ENCODE measurements at regions not wholly inside any gene's neighbourhood (a gene's known extent, or its start where the extent isn't known, plus 50 kb on each side); places are given as distances from the start of the nearest gene placed in this dataset.

GRCh38 chr11:8340296-8340695, 76.6 kb upstream of the LMO1 start:
- no peak for DNase-seq

- no peak for DNase-seq
Observed at GRCh38 chr11:8339592-8340022, 75.9 kb upstream of the LMO1 start.

- no peak for DNase-seq
Observed at GRCh38 chr11:8338138-8338537, 74.5 kb upstream of the LMO1 start.

- DNase-seq: no peak
Observed at GRCh38 chr11:8337130-8337795, 73.6 kb upstream of the LMO1 start.

- DNase-seq: no peak
Observed at GRCh38 chr11:8336356-8337129, 72.9 kb upstream of the LMO1 start.

- DNase-seq: no peak
Observed at GRCh38 chr11:8335683-8336082, 72.0 kb upstream of the LMO1 start.

- no peak for DNase-seq
Observed at GRCh38 chr11:8335186-8335585, 71.5 kb upstream of the LMO1 start.

- DNase-seq: no peak
Observed at GRCh38 chr11:8333811-8334401, 70.2 kb upstream of the LMO1 start.

GRCh38 chr11:8333376-8333775, 69.7 kb upstream of the LMO1 start:
- no peak for DNase-seq

- no peak for DNase-seq
Observed at GRCh38 chr11:8332891-8333290, 69.2 kb upstream of the LMO1 start.

- no peak for DNase-seq
Observed at GRCh38 chr11:8332196-8332595, 68.5 kb upstream of the LMO1 start.

- no peak for DNase-seq
Observed at GRCh38 chr11:8331767-8332166, 68.1 kb upstream of the LMO1 start.

- DNase-seq: no peak
Observed at GRCh38 chr11:8330896-8331295, 67.2 kb upstream of the LMO1 start.

- no peak for DNase-seq
Observed at GRCh38 chr11:8330404-8330803, 66.7 kb upstream of the LMO1 start.

- no peak for DNase-seq
Observed at GRCh38 chr11:8329847-8330361, 66.2 kb upstream of the LMO1 start.

- no peak for DNase-seq
Observed at GRCh38 chr11:8329336-8329735, 65.7 kb upstream of the LMO1 start.

GRCh38 chr11:8328848-8329330, 65.2 kb upstream of the LMO1 start:
- peak; percentile 19 to 71 (median 59) for DNase-seq

GRCh38 chr11:8328231-8328794, 64.6 kb upstream of the LMO1 start:
- no peak for DNase-seq

GRCh38 chr11:8327761-8328192, 64.1 kb upstream of the LMO1 start:
- DNase-seq: no peak

GRCh38 chr11:8326337-8326736, 62.7 kb upstream of the LMO1 start:
- DNase-seq: no peak

- no peak for DNase-seq
Observed at GRCh38 chr11:8325591-8326304, 62.1 kb upstream of the LMO1 start.

Measured in muscle of back (tissue), 3 donors.